Fibroblast of mammary gland (primary cell): ENCODE measurements at regions not wholly inside any gene's neighbourhood (a gene's known extent, or its start where the extent isn't known, plus 50 kb on each side); places are given as distances from the start of the nearest gene placed in this dataset.

Experiments used
- DNase-seq: peaks from one replicate; pipeline ENCODE4 v3.0.0-alpha.2; 2010; ENCODE audit warnings: low read depth
- H3K4me3 ChIP-seq: 2 replicates; pipeline ENCODE4 v1.5.1; 2011; ENCODE audit warnings: low read depth, mild to moderate bottlenecking, low read length, moderate library complexity; ENCODE audit not compliant: control insufficient read depth
- CTCF ChIP-seq: conservative IDR thresholded peaks from 2 replicates; pipeline ENCODE4 v1.5.1; 2011; ENCODE audit warnings: low read depth, low read length, inconsistent platforms; ENCODE audit not compliant: control insufficient read depth, insufficient read depth

GRCh38 chr22:47686594-47687345, 924.3 kb downstream of the TBC1D22A start:
- TF ChIP-seq CTCF, result no peak
- H3K4me3 ChIP-seq, result no peak overlapping the region
- DNase-seq, result no peak

GRCh38 chr22:47681411-47682165, 919.1 kb downstream of the TBC1D22A start:
- H3K4me3 ChIP-seq, result no peak overlapping the region
- no peak for DNase-seq
- TF ChIP-seq CTCF, result no peak

GRCh38 chr22:47678636-47679287, 916.3 kb downstream of the TBC1D22A start:
- no peak for TF ChIP-seq CTCF
- DNase-seq, result no peak

GRCh38 chr22:47678048-47678447, 915.6 kb downstream of the TBC1D22A start:
- no peak for DNase-seq
- H3K4me3 ChIP-seq, result no peak overlapping the region
- no peak for TF ChIP-seq CTCF

More at GRCh38 chr22:47678636-47679287, 916.3 kb downstream of the TBC1D22A start:
- H3K4me3 ChIP-seq, result no peak overlapping the region

GRCh38 chr22:47676685-47677084, 914.2 kb downstream of the TBC1D22A start:
- H3K4me3 ChIP-seq, result no peak overlapping the region
- DNase-seq, result no peak
- no peak for TF ChIP-seq CTCF

GRCh38 chr22:47674600-47674999, 912.1 kb downstream of the TBC1D22A start:
- no peak overlapping the region for H3K4me3 ChIP-seq
- no peak for TF ChIP-seq CTCF
- no peak for DNase-seq
